Neuronal stem cell (in vitro differentiated cells): ENCODE measurements at regions not wholly inside any gene's neighbourhood (a gene's known extent, or its start where the extent isn't known, plus 50 kb on each side); places are given as distances from the start of the nearest gene placed in this dataset.

ENCODE experiments used
- DNase-seq: peaks from one replicate; pipeline ENCODE4 v3.0.0-alpha.2; 2013; ENCODE audit warnings: low spot score
- H2AFZ ChIP-seq: one replicate; pipeline ENCODE4 v1.6.1; 2013; ENCODE audit warnings: mild to moderate bottlenecking, low read length, inconsistent platforms
- H2AK5ac ChIP-seq: 2 replicates; pipeline ENCODE4 v1.6.1; 2013; ENCODE audit warnings: low read depth, mild to moderate bottlenecking, inconsistent platforms, low read length, moderate library complexity, mixed read lengths
- H2BK120ac ChIP-seq: 2 replicates; pipeline ENCODE4 v1.6.1; 2013; ENCODE audit warnings: low read depth, mild to moderate bottlenecking, inconsistent platforms, low read length, moderate library complexity, mixed read lengths
- H2BK12ac ChIP-seq: one replicate; pipeline ENCODE4 v1.6.1; 2013; ENCODE audit warnings: low read length, inconsistent platforms
- H2BK15ac ChIP-seq: 2 replicates; pipeline ENCODE4 v1.6.1; 2013; ENCODE audit warnings: mild to moderate bottlenecking, low read length, inconsistent platforms, mixed read lengths
- H2BK5ac ChIP-seq: one replicate; pipeline ENCODE4 v1.6.1; 2013; ENCODE audit warnings: inconsistent platforms, mild to moderate bottlenecking, low read length, moderate library complexity
- H3K14ac ChIP-seq: one replicate; pipeline ENCODE4 v1.6.1; 2013; ENCODE audit warnings: low read length, inconsistent platforms
- H3K18ac ChIP-seq: 2 replicates; pipeline ENCODE4 v1.6.1; 2013; ENCODE audit warnings: low read length, inconsistent platforms
- H3K23ac ChIP-seq: 2 replicates; pipeline ENCODE4 v1.6.1; 2013; ENCODE audit warnings: low read depth, mild to moderate bottlenecking, mixed read lengths, low read length, inconsistent platforms; ENCODE audit not compliant: poor library complexity
- H3K27ac ChIP-seq: replicated peaks from 3 replicates; pipeline ENCODE4 v1.5.1; 2013; ENCODE audit warnings: low read length, inconsistent platforms
- H3K27me3 ChIP-seq, 3 experiments: 2 replicates each; pipeline ENCODE4 v1.6.1; 2013; ENCODE audit warnings: low read length in 3 of 3, mild to moderate bottlenecking in 2 of 3, inconsistent platforms in 1 of 3, low read depth in 1 of 3, mixed read lengths in 1 of 3, moderate library complexity in 1 of 3; ENCODE audit not compliant: control insufficient read depth in 3 of 3, insufficient read depth in 3 of 3
- H3K36me3 ChIP-seq, 2 donors: replicated peaks in 1 of 2; 2 replicates each; pipeline ENCODE4 v1.6.1; 2013; ENCODE audit warnings: low read length in 2 of 2; ENCODE audit not compliant: control insufficient read depth in 2 of 2, insufficient read depth in 2 of 2
- H3K4ac ChIP-seq: 2 replicates; pipeline ENCODE4 v1.6.1; 2013; ENCODE audit warnings: inconsistent platforms, mild to moderate bottlenecking, low read length, moderate library complexity
- H3K4me1 ChIP-seq, 2 donors: 1 replicate in 1 of 2; 2 replicates in 1 of 2; pipeline ENCODE4 v1.6.1; 2013; ENCODE audit warnings: low read length in 2 of 2, low read depth in 1 of 2; ENCODE audit not compliant: control insufficient read depth in 2 of 2, insufficient read depth in 1 of 2
- H3K4me2 ChIP-seq: one replicate; pipeline ENCODE4 v1.6.1; 2013; ENCODE audit warnings: mild to moderate bottlenecking, low read length, inconsistent platforms; ENCODE audit not compliant: insufficient read depth, poor library complexity, severe bottlenecking
- H3K4me3 ChIP-seq, 2 donors: 2 replicates each; pipeline ENCODE4 v1.5.1; 2013; ENCODE audit warnings: low read length in 2 of 2, mild to moderate bottlenecking in 2 of 2, inconsistent platforms in 1 of 2, moderate library complexity in 1 of 2
- H3K79me1 ChIP-seq: one replicate; pipeline ENCODE4 v1.6.1; 2013; ENCODE audit warnings: low read depth, mild to moderate bottlenecking, inconsistent platforms, low read length, moderate library complexity
- H3K9ac ChIP-seq: one replicate; pipeline ENCODE4 v1.6.1; 2013; ENCODE audit warnings: mild to moderate bottlenecking, low read depth, low read length, inconsistent platforms; ENCODE audit not compliant: poor library complexity
- H3K9me3 ChIP-seq, 2 donors: replicated peaks in 1 of 2; 2 replicates each; pipeline versions ENCODE3 to v1.6.1; 2013; ENCODE audit warnings: low read length in 2 of 2, mild to moderate bottlenecking in 2 of 2, inconsistent platforms in 1 of 2, low read depth in 1 of 2, mixed read lengths in 1 of 2, moderate library complexity in 1 of 2; ENCODE audit not compliant: control insufficient read depth in 2 of 2, insufficient read depth in 1 of 2
- H4K8ac ChIP-seq: one replicate; pipeline ENCODE4 v1.6.1; 2013; ENCODE audit warnings: low read depth, mild to moderate bottlenecking, inconsistent platforms, low read length, moderate library complexity
- H4K91ac ChIP-seq: one replicate; pipeline ENCODE4 v1.6.1; 2013; ENCODE audit warnings: low read length, low read depth, mild to moderate bottlenecking, inconsistent platforms; ENCODE audit not compliant: poor library complexity
- WGBS, 2 donors: extraction: QIAGEN DNeasy Blood & Tissue Kit; methylation state at CpG; one replicate each; pipeline ENCODE4 v1.1.7; 2013; ENCODE audit warnings: missing lambda C conversion rate in 2 of 2, mixed read lengths in 1 of 2; ENCODE audit not compliant: insufficient read length in 2 of 2, insufficient replicate concordance in 1 of 2; ENCODE audit errors: extremely low coverage in 2 of 2; 5-methylcytosine and 5-hydroxymethylcytosine counted together

DNA sequence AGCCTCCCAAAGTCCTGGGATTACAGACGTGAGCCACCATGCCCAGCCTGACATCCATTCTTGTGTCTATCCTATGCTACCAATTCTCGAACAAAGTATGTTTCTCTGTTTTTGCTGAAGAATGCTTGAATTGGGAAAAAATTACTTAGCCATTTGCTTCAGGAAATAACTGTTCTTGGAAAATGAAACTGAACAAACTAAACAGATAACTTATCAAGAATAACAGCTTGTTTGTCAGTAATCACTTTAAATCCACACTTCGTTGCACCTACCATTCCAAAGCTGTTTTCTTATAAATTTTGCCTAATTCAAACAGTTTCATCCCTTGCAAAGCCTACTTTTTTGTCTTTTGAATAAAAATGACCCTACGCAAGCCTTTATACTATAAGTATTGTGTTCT lies 672.9 kb downstream of the SUCLG1 start:
- Histone ChIP-seq H2BK5ac (no peak overlapping the region), H2AK5ac (no peak overlapping the region), H3K79me1 (no peaks in the 10 kb centered on the region), H3K36me3 (no peaks in the 10 kb centered on the region), H4K91ac (no peak overlapping the region), H3K27ac (no peak overlapping the region), H3K4ac (no peak overlapping the region), H2BK12ac (no peak overlapping the region), H3K14ac (no peak overlapping the region), H3K27me3 (no peaks in the 10 kb centered on the region), H2AFZ (no peak overlapping the region), H3K9ac (no peak overlapping the region), H4K8ac (no peak overlapping the region), H3K4me1 (peaks cover 0 to 1% of the 10 kb centered on the region in 2 donors), H2BK120ac (no peak overlapping the region), H3K4me2 (no peak overlapping the region), H3K18ac (no peak overlapping the region), H3K4me3 (no peak overlapping the region), H3K23ac (no peak overlapping the region), H2BK15ac (no peak overlapping the region), H3K9me3 (no peaks in the 10 kb centered on the region)
- no peak for DNase-seq
- no CpG with 5 or more reads among the region's 4 CpGs for WGBS, 2 donors

DNA sequence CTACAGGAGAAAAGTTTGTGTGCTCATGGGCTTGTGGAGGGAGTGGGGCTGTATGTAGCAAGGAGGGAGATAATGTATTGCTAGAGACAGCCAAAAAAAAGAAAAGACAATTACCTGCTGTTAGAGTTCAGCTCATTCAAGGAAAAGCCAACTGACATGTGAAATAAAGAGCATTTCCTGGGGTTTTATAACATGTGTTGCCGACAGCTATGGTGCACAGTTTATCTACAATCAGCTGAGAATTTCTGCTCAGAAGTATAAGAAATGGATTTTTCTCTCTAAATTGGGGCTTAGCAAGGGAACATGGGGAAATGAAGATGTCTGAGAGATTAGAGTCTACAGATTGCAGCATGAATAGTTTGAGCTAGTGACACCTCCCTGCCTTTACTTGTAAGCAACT lies 674.1 kb downstream of the SUCLG1 start:
- no CpG with 5 or more reads among the region's 1 CpG for WGBS, 2 donors
- Histone ChIP-seq H3K79me1 (no peaks in the 10 kb centered on the region), H3K27ac (no peak overlapping the region)

DNA sequence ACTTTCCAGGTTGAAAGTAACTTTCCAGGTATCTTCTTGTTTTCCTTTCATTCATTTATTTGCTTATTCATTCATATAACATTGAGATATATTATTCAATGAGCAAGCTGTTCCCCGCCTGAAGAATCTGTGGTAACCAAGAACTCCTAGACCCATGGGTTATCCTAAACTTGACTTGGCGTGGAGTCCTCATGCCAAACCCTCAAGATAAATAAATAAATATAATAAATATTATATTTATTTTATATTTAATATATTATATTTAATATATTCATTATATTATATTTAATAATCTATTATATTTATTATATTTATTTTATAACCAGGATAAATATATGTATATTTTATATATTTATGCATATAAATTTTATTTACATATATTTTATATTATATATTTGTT lies 674.8 kb downstream of the SUCLG1 start:
- H4K8ac ChIP-seq = no peak overlapping the region
- H3K4ac ChIP-seq = no peak overlapping the region
- peaks cover 0 to 1% of the 10 kb centered on the region in 2 donors for H3K4me1 ChIP-seq
- no peak overlapping the region for H3K14ac ChIP-seq
- no peak for DNase-seq
- no peak overlapping the region for H2AFZ ChIP-seq
- no peak overlapping the region for H2BK5ac ChIP-seq
- no peak overlapping the region for H3K23ac ChIP-seq
- H3K79me1 ChIP-seq = no peaks in the 10 kb centered on the region
- H3K9ac ChIP-seq = no peak overlapping the region
- H3K4me2 ChIP-seq = no peak overlapping the region
- no peak overlapping the region for H2BK120ac ChIP-seq
- no peak overlapping the region for H2BK15ac ChIP-seq
- no peak overlapping the region for H3K4me3 ChIP-seq
- H3K9me3 ChIP-seq = no peaks in the 10 kb centered on the region
- H2AK5ac ChIP-seq = no peak overlapping the region
- H3K27ac ChIP-seq = no peak overlapping the region
- no peak overlapping the region for H3K18ac ChIP-seq
- WGBS, 2 donors = no CpG with 5 or more reads among the region's 2 CpGs
- H2BK12ac ChIP-seq = no peak overlapping the region
- H3K27me3 ChIP-seq = no peaks in the 10 kb centered on the region
- no peak overlapping the region for H4K91ac ChIP-seq
- H3K36me3 ChIP-seq = no peaks in the 10 kb centered on the region

More for the DNA sequence above, 674.1 kb downstream of the SUCLG1 start:
- Histone ChIP-seq H3K18ac (no peak overlapping the region), H3K4me3 (no peak overlapping the region), H2BK120ac (no peak overlapping the region), H3K4me2 (no peak overlapping the region), H2AFZ (no peak overlapping the region), H3K4me1 (peaks cover 0 to 1% of the 10 kb centered on the region in 2 donors), H2BK12ac (no peak overlapping the region), H2AK5ac (no peak overlapping the region), H3K36me3 (no peaks in the 10 kb centered on the region), H2BK5ac (no peak overlapping the region), H2BK15ac (no peak overlapping the region), H4K8ac (no peak overlapping the region), H3K27me3 (no peaks in the 10 kb centered on the region), H3K9me3 (no peaks in the 10 kb centered on the region), H3K9ac (no peak overlapping the region), H3K23ac (no peak overlapping the region), H3K4ac (no peak overlapping the region), H3K14ac (no peak overlapping the region), H4K91ac (no peak overlapping the region)
- DNase-seq = no peak

DNA sequence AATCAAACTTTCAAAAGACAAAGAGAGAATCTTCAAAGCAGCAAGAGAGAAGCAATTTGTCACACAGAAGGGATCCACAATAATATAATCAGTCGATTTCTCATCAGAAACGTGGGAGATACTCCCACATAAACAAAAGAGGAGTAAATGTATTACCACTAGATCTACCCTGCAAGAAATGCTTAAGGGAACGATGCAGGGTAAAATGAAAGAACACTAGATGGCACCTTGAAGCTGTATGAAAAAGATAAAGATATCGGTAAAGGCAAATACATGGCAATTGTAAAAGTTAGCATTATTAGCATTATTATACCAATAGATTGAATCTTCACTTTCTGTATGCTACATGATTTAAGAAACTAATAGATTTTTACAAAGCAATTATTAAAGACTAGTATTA lies 677.0 kb downstream of the SUCLG1 start:
- no peaks in the 10 kb centered on the region for H3K36me3 ChIP-seq
- H4K91ac ChIP-seq = no peak overlapping the region
- no peak overlapping the region for H3K9ac ChIP-seq
- no peak overlapping the region for H2BK120ac ChIP-seq
- no peak overlapping the region for H3K27ac ChIP-seq
- no peak overlapping the region for H3K23ac ChIP-seq
- no peak overlapping the region for H3K4me3 ChIP-seq
- no peak overlapping the region for H2BK12ac ChIP-seq
- H4K8ac ChIP-seq = no peak overlapping the region
- H3K79me1 ChIP-seq = no peaks in the 10 kb centered on the region
- WGBS, 2 donors = no CpG with 5 or more reads among the region's 4 CpGs
- no peak overlapping the region for H3K18ac ChIP-seq
- no peaks in the 10 kb centered on the region for H3K9me3 ChIP-seq
- no peak for DNase-seq
- no peak overlapping the region for H2BK15ac ChIP-seq
- H3K27me3 ChIP-seq = no peaks in the 10 kb centered on the region
- no peak overlapping the region for H3K14ac ChIP-seq
- H2AFZ ChIP-seq = no peak overlapping the region
- no peak overlapping the region for H2BK5ac ChIP-seq
- no peak overlapping the region for H3K4me2 ChIP-seq
- peaks cover 0 to 1% of the 10 kb centered on the region in 2 donors for H3K4me1 ChIP-seq
- H3K4ac ChIP-seq = no peak overlapping the region
- H2AK5ac ChIP-seq = no peak overlapping the region
